ENCODE measurements at regions not wholly inside any gene's neighbourhood (a gene's known extent, or its start where the extent isn't known, plus 50 kb on each side); places are given as distances from the start of the nearest gene placed in this dataset.

GRCh38 chr19:29016926-29017760, 195.8 kb downstream of the UQCRFS1 start:
- Mint-ChIP-seq H3K27me3 (ENCODE audit: low read depth) (peaks cover 30% of the 10 kb centered on the region), H3K27ac (ENCODE audit: unreplicated experiment) (no peak overlapping the region)

GRCh38 chr19:29016353-29016752, 196.6 kb downstream of the UQCRFS1 start:
- Mint-ChIP-seq H3K4me3 (no peak overlapping the region), H3K27me3 (ENCODE audit: low read depth) (peaks cover 30% of the 10 kb centered on the region), H3K36me3 (ENCODE audit: low read depth) (no peaks in the 10 kb centered on the region)

More at GRCh38 chr19:29016926-29017760, 195.8 kb downstream of the UQCRFS1 start:
- Mint-ChIP-seq H3K4me3 (no peak overlapping the region), H3K36me3 (ENCODE audit: low read depth) (no peaks in the 10 kb centered on the region), H3K4me1 (peaks cover 5% of the 10 kb centered on the region), H3K9me3 (no peaks in the 10 kb centered on the region)
- no peak for DNase-seq (ENCODE audit: low read depth, low spot score)
- no peak for TF ChIP-seq CTCF (conservative IDR thresholded peaks at IDR 0.05)

GRCh38 chr19:29015569-29015968, 197.4 kb downstream of the UQCRFS1 start:
- H3K27me3 Mint-ChIP-seq (ENCODE audit: low read depth): peaks cover 30% of the 10 kb centered on the region

More at GRCh38 chr19:29016353-29016752, 196.6 kb downstream of the UQCRFS1 start:
- no peaks in the 10 kb centered on the region for H3K9me3 Mint-ChIP-seq
- H3K4me1 Mint-ChIP-seq: peaks cover 5% of the 10 kb centered on the region
- no peak overlapping the region for H3K27ac Mint-ChIP-seq (ENCODE audit: unreplicated experiment)
- DNase-seq (ENCODE audit: low read depth, low spot score): no peak
- TF ChIP-seq CTCF (conservative IDR thresholded peaks at IDR 0.05): no peak

GRCh38 chr19:29014857-29015436, 198.0 kb downstream of the UQCRFS1 start:
- H3K9me3 Mint-ChIP-seq: no peaks in the 10 kb centered on the region
- H3K27ac Mint-ChIP-seq (ENCODE audit: unreplicated experiment): no peak overlapping the region
- no peak for TF ChIP-seq CTCF (conservative IDR thresholded peaks at IDR 0.05)
- H3K4me3 Mint-ChIP-seq: no peak overlapping the region
- peaks cover 30% of the 10 kb centered on the region for H3K27me3 Mint-ChIP-seq (ENCODE audit: low read depth)
- peaks cover 5% of the 10 kb centered on the region for H3K4me1 Mint-ChIP-seq
- DNase-seq (ENCODE audit: low read depth, low spot score): no peak
- H3K36me3 Mint-ChIP-seq (ENCODE audit: low read depth): no peaks in the 10 kb centered on the region

More at GRCh38 chr19:29015569-29015968, 197.4 kb downstream of the UQCRFS1 start:
- no peak for DNase-seq (ENCODE audit: low read depth, low spot score)
- H3K4me3 Mint-ChIP-seq: no peak overlapping the region
- no peaks in the 10 kb centered on the region for H3K9me3 Mint-ChIP-seq
- H3K4me1 Mint-ChIP-seq: peaks cover 5% of the 10 kb centered on the region
- TF ChIP-seq CTCF (conservative IDR thresholded peaks at IDR 0.05): no peak
- no peak overlapping the region for H3K27ac Mint-ChIP-seq (ENCODE audit: unreplicated experiment)
- no peaks in the 10 kb centered on the region for H3K36me3 Mint-ChIP-seq (ENCODE audit: low read depth)

- Mint-ChIP-seq H3K27me3 (ENCODE audit: low read depth) (peaks cover 30% of the 10 kb centered on the region), H3K27ac (ENCODE audit: unreplicated experiment) (no peak overlapping the region), H3K9me3 (no peaks in the 10 kb centered on the region), H3K4me1 (peaks cover 2% of the 10 kb centered on the region), H3K4me3 (no peak overlapping the region), H3K36me3 (ENCODE audit: low read depth) (no peaks in the 10 kb centered on the region)
- no peak for DNase-seq (ENCODE audit: low read depth, low spot score)
- TF ChIP-seq CTCF (conservative IDR thresholded peaks at IDR 0.05): no peak
These were observed 199.0 kb downstream of the UQCRFS1 start for GRCh38 chr19:29013988-29014387.
